ENCODE measurements at regions not wholly inside any gene's neighbourhood (a gene's known extent, or its start where the extent isn't known, plus 50 kb on each side); places are given as distances from the start of the nearest gene placed in this dataset.

- WGBS, 2 experiments (ENCODE audit: extremely low coverage in 1 of 2, insufficient coverage in 1 of 2, insufficient read length in 1 of 2, insufficient replicate concordance in 2 of 2, low coverage in 1 of 2, low lambda C conversion rate in 2 of 2, missing lambda C conversion rate in 1 of 2): 91% methylated on average over 9 of the region's 9 CpGs; no CpG with 5 or more reads in 1 of the 2 experiments
- POLR2A ChIA-PET (ENCODE audit: partially characterized antibody): no interaction called here
- no peak for TF ChIP-seq TBP (IDR thresholded peaks at IDR 0.05; ENCODE audit: low read depth, low read length)
- no peak for TF ChIP-seq SP2 (IDR thresholded peaks at IDR 0.05; ENCODE audit: low read length)
- TF ChIP-seq SRF (IDR thresholded peaks at IDR 0.05; ENCODE audit: low read depth, low read length): no peak
- TF ChIP-seq HDAC2 (IDR thresholded peaks at IDR 0.05; ENCODE audit: borderline replicate concordance in 1 of 2, low read depth in 2 of 2, low read length in 2 of 2): no peak
- no peak for TF ChIP-seq CEBPB (IDR thresholded peaks at IDR 0.05; ENCODE audit: low read depth, low read length)
- TF ChIP-seq SIN3A (conservative IDR thresholded peaks at IDR 0.05 in 1 of 2, IDR thresholded peaks at IDR 0.05 in 1 of 2; ENCODE audit: low read depth in 1 of 2, low read length in 2 of 2): no peak
Observed at GRCh38 chr20:61054411-61054810, 197.7 kb upstream of the CDH4 start.

More at GRCh38 chr20:61054411-61054810, 197.7 kb upstream of the CDH4 start:
- Histone ChIP-seq H3K27me3 (replicated peaks in 1 of 4; ENCODE audit: control insufficient read depth in 3 of 4, extremely low read depth in 1 of 4, insufficient read depth in 3 of 4, low read length in 3 of 4) (peaks cover 0 to 16% (median 6%) of the 10 kb centered on the region in 4 experiments; a peak in 6 of 7 replicates), H3K14ac (ENCODE audit: insufficient read length) (no peak overlapping the region), H3K9ac (replicated peaks in 1 of 4; ENCODE audit: extremely low read depth in 1 of 4, low read depth in 3 of 4, low read length in 3 of 4) (no peak overlapping the region), H3K23ac (ENCODE audit: insufficient read length) (no peak overlapping the region), H3K27ac (ENCODE audit: low read depth, low read length) (no peak overlapping the region), H2BK12ac (ENCODE audit: low read depth, low read length) (no peak overlapping the region), H4K91ac (replicated peaks; ENCODE audit: insufficient read length, low read length) (no peak overlapping the region), H2AFZ (ENCODE audit: low read length) (no peak overlapping the region), H4K8ac (ENCODE audit: extremely low read depth, insufficient read depth, low read length) (no peak overlapping the region), H3K9me3 (ENCODE audit: insufficient read depth in 2 of 2, low read depth in 1 of 2, low read length in 1 of 2) (no peaks in the 10 kb centered on the region), H3K56ac (replicated peaks; ENCODE audit: insufficient read length, low read depth, low read length) (no peak overlapping the region), H2BK20ac (ENCODE audit: low read length) (no peak overlapping the region), H2BK120ac (replicated peaks; ENCODE audit: low read depth, low read length) (no peak overlapping the region), H3K4me3 (ENCODE audit: extremely low read depth in 1 of 4, insufficient read depth in 2 of 4, low read depth in 3 of 4, low read length in 4 of 4) (no peak overlapping the region), H2AK5ac (ENCODE audit: low read depth, low read length) (no peak overlapping the region), H4K20me1 (replicated peaks in 1 of 2; ENCODE audit: control insufficient read depth in 1 of 2, insufficient read depth in 2 of 2, low read length in 2 of 2) (no peaks in the 10 kb centered on the region), H3K23me2 (ENCODE audit: low read depth, low read length) (no peaks in the 10 kb centered on the region), H3K4me2 (ENCODE audit: insufficient read depth in 1 of 2, low read depth in 2 of 2, low read length in 2 of 2) (no peak overlapping the region), H4K5ac (ENCODE audit: insufficient read length, low read depth, low read length) (no peak overlapping the region), H3K4ac (replicated peaks; ENCODE audit: insufficient read length, low read depth, low read length) (no peak overlapping the region), H3K36me3 (ENCODE audit: control insufficient read depth in 2 of 4, insufficient read depth in 4 of 4, low read length in 3 of 4) (no peaks in the 10 kb centered on the region), H2BK15ac (ENCODE audit: low read length) (no peak overlapping the region; the same call in 1 of the 2 replicates), H3K79me2 (ENCODE audit: control insufficient read depth in 1 of 2, insufficient read depth in 2 of 2, low read length in 2 of 2) (no peaks in the 10 kb centered on the region), H3K18ac (ENCODE audit: extremely low read depth, low read length) (no peak overlapping the region), H3K4me1 (replicated peaks in 1 of 4; ENCODE audit: control insufficient read depth in 3 of 4, insufficient read depth in 4 of 4, low read length in 3 of 4) (no peaks in the 10 kb centered on the region), H2BK5ac (ENCODE audit: low read depth, low read length) (no peak overlapping the region), H3K79me1 (ENCODE audit: low read depth, low read length) (no peaks in the 10 kb centered on the region)
- no peak for FAIRE-seq
- no peak for DNase-seq (ENCODE audit: low read depth in 1 of 2, low spot score in 2 of 2)
- CTCF ChIA-PET (ENCODE audit: partially characterized antibody): no interaction called here

Measured in H1 (cell line).